ENCODE measurements at regions not wholly inside any gene's neighbourhood (a gene's known extent, or its start where the extent isn't known, plus 50 kb on each side); places are given as distances from the start of the nearest gene placed in this dataset.

DNA sequence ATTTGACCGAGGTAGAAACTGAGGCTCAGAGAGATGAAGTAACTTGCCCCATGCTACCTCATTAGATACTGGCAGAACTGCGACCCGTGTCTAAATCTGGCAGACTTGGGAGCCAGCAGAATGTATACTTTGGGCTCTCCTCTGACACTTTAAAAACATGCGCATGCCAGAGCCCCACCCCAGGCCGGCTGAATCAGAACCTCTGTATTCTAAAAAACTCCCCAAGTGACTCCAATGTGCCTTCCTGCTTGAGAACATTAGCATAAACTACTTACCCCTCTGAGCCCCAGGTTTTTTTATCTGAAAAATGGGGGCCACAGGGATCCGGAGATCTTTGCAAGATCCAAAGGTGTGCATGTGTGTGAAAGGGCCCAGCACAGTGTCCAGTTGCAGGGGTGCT lies 344.7 kb upstream of the USP24 start:
- no peak for DNase-seq (ENCODE audit: low spot score)
- intact Hi-C loops (cut with DNase I) = no loop called here

- no peak for DNase-seq (ENCODE audit: low spot score)
- intact Hi-C loops (cut with DNase I) = no loop called here
These were observed 344.0 kb upstream of the USP24 start for GRCh38 chr1:55559161-55559611.

- DNase-seq (ENCODE audit: low spot score) = no peak
- intact Hi-C loops (cut with DNase I) = no loop called here
These were observed 343.4 kb upstream of the USP24 start for GRCh38 chr1:55558515-55558914.

GRCh38 chr1:55555956-55556725 lies 341.0 kb upstream of the USP24 start:
- intact Hi-C loops (cut with DNase I) = no loop called here
- no peak for DNase-seq (ENCODE audit: low spot score)

DNA sequence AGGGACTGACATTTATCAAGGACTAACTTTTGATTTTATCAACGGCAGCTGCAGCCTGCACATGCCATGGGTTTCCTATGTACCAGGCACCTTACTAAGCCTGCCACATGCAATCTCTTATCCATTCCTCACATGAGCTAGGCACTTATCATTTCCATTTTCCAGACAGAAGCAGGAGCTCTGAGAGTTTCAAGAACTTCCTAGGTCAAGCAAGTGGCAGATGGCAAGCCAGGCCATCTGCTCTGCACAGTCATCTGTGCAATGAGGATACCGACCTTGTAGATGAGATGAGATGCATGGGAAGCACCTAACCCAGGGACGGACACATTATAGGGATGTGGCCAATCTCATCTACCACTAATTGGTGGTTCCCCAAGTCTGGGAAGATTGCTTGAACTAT lies 339.4 kb upstream of the USP24 start:
- intact Hi-C loops (cut with DNase I) = no loop called here
- no peak for DNase-seq (ENCODE audit: low spot score)

GRCh38 chr1:55552636-55553035 lies 337.5 kb upstream of the USP24 start:
- intact Hi-C loops (cut with DNase I) = no loop called here
- DNase-seq (ENCODE audit: low spot score) = no peak

- no peak for DNase-seq (ENCODE audit: low spot score)
- intact Hi-C loops (cut with DNase I) = no loop called here
These were observed 332.2 kb upstream of the USP24 start for GRCh38 chr1:55547405-55547804.

GRCh38 chr1:55546553-55546952 lies 331.4 kb upstream of the USP24 start:
- no peak for DNase-seq (ENCODE audit: low spot score)
- intact Hi-C loops (cut with DNase I) = no loop called here

DNA sequence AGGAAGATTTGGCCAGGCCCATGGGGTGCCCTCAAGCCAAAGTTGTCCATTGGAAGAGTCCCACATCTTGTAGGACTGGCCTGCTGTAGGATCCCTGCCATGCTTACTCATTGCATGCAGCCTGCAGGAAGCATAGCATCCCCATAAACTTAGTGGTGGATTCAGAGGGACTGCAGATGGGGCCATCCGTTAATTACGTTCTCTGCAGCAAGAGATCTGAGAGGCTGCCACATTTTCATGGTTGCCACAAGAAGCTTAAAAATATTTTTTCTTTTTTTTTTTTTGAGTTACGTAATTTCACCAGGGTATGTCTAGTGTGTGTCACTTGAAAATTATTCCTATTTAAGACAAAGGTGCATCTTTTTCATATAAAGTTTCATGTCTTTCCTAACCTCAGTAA lies 329.7 kb upstream of the USP24 start:
- intact Hi-C loops (cut with DNase I) = no loop called here
- DNase-seq (ENCODE audit: low spot score) = no peak

GRCh38 chr1:55542901-55543504 lies 327.8 kb upstream of the USP24 start:
- no peak for DNase-seq (ENCODE audit: low spot score)
- intact Hi-C loops (cut with DNase I) = no loop called here

DNA sequence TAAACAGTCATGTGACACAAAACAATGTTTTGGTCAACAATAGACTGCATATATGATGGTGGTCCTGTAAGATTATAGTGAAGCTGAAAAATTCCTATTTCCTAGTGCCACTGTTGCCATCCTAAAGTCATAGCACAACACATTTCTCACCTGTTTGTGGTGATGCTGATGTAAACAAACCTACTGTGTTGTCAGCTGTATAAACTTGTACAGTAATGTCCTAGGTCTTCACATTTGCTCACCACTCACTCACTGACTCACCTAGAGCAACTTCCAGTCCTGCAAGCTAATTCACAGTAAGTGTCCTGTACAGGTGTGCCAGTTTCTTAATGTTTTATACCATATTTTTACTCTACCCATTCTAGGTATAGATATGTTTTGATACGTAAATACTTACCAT lies 326.1 kb upstream of the USP24 start:
- DNase-seq (ENCODE audit: low spot score) = no peak
- intact Hi-C loops (cut with DNase I) = no loop called here

DNA sequence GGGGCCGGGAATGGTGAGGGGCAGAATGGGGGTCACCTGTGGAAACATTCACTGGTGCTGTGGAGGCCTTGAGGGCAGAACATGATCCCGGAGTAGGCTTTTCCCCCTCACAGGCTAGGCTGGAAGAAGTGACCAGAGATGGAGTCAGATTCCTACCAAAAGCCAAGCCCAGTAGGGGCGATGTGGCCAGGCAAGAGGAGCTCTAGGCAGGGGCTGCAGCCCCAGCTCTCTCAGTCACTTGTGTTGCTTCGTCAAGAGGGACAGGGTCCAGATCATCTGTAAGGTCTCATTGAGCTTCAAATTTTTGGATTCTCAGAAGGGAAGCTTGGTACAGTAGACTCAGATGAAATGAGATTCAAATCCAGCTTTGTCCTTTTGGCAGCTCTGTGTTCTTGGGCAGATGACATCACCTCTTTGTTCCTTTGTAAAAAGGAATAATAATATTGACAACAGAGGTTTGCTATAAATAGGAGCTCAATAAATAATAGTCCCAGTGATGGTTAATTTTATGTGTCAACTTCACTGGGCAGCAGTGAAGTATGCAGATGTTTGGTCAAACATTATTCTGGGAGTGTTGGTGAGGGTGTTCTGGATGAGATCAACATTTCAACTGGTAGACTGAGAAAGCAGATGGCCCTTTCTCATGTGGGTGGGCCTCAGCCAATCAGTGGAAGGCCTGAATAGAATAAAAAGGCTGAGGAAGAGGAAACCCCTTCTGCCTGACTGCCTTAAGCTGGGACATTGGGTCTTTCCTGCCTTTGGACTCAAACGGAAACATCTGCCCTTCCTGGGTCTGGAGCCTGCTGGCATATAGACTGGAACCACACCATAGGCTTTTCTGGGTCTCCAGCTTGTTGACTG lies 324.7 kb upstream of the USP24 start:
- DNase-seq (ENCODE audit: low spot score) = no peak
- intact Hi-C loops (cut with DNase I) = no loop called here

- no peak for DNase-seq (ENCODE audit: low spot score)
- intact Hi-C loops (cut with DNase I) = no loop called here
These were observed 323.3 kb upstream of the USP24 start for GRCh38 chr1:55538428-55538827.

- no peak for DNase-seq (ENCODE audit: low spot score)
- intact Hi-C loops (cut with DNase I) = no loop called here
These were observed 321.3 kb upstream of the USP24 start for GRCh38 chr1:55536545-55536865.

GRCh38 chr1:55535724-55536544 lies 320.8 kb upstream of the USP24 start:
- intact Hi-C loops (cut with DNase I) = no loop called here
- no peak for DNase-seq (ENCODE audit: low spot score)

GRCh38 chr1:55534565-55535121 lies 319.5 kb upstream of the USP24 start:
- intact Hi-C loops (cut with DNase I) = no loop called here
- DNase-seq (ENCODE audit: low spot score) = no peak

GRCh38 chr1:55531644-55532043 lies 316.5 kb upstream of the USP24 start:
- DNase-seq (ENCODE audit: low spot score) = no peak
- intact Hi-C loops (cut with DNase I) = no loop called here

DNA sequence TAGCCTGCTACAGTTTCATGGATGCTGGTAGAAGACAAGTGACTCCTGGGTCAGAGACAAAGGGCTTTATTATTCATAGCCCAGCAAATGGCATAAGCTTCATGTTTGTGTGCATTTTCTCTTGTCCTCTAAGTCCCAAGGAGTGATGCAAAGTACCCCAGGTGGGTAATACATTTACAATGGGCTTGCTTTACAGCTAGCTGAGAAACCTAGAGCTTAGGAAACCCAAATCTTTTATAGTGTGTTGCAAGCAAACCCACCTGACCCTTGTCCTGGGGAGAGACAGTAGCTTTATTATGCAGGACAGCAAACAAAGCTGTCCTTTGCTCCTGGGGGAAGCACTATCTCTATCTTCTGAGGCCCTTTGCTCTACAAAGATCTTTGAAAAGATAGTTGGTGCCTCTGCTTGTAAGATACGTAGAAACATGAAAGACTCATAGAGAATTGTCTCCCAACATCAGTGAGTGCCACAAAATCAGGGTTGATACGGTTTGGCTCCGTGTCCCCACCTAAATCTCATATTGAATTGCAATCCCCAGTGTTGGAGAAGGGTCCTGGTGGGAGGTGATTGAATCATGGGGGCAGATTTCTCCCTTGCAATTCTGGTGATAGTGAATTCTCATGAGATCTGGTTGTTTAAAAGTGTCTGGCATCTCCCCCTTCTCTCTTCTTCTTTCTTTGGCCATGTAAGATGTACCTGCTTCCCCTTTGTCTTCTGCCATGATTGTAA lies 315.8 kb upstream of the USP24 start:
- intact Hi-C loops (cut with DNase I) = no loop called here
- DNase-seq (ENCODE audit: low spot score) = no peak

- no peak for DNase-seq (ENCODE audit: low spot score)
- intact Hi-C loops (cut with DNase I) = no loop called here
These were observed 313.9 kb upstream of the USP24 start for GRCh38 chr1:55529017-55529416.

All from cardiac septum (tissue), 1 donor.